NCI-H1417 (cell line): ENCODE measurements at regions not wholly inside any gene's neighbourhood (a gene's known extent, or its start where the extent isn't known, plus 50 kb on each side); places are given as distances from the start of the nearest gene placed in this dataset.

Source experiments
- DNase-seq, 3 experiments: peaks; one replicate each; lab custom pipeline; 2025; lab: John Stamatoyannopoulos, UW

- no peak for DNase-seq
These were observed 258.1 kb upstream of the NECTIN3 start for GRCh38 chr3:110813541-110813940.

GRCh38 chr3:110814170-110815007, 257.2 kb upstream of the NECTIN3 start:
- DNase-seq, result no peak

GRCh38 chr3:110815008-110815583, 256.5 kb upstream of the NECTIN3 start:
- DNase-seq, result no peak

- DNase-seq, result no peak
These were observed 255.6 kb upstream of the NECTIN3 start for GRCh38 chr3:110816008-110816407.

- no peak for DNase-seq
These were observed 250.0 kb upstream of the NECTIN3 start for GRCh38 chr3:110821586-110821985.

GRCh38 chr3:110822971-110823370, 248.6 kb upstream of the NECTIN3 start:
- no peak for DNase-seq

GRCh38 chr3:110846971-110847370, 224.6 kb upstream of the NECTIN3 start:
- DNase-seq, result no peak

- DNase-seq, result no peak
These were observed 222.6 kb upstream of the NECTIN3 start for GRCh38 chr3:110849064-110849463.

- DNase-seq, result no peak
These were observed 219.9 kb upstream of the NECTIN3 start for GRCh38 chr3:110851736-110852135.

GRCh38 chr3:110855207-110855606, 216.4 kb upstream of the NECTIN3 start:
- no peak for DNase-seq

GRCh38 chr3:110856916-110857315, 214.7 kb upstream of the NECTIN3 start:
- no peak for DNase-seq

- no peak for DNase-seq
These were observed 213.1 kb upstream of the NECTIN3 start for GRCh38 chr3:110858549-110858948.

GRCh38 chr3:110859336-110859735, 212.3 kb upstream of the NECTIN3 start:
- DNase-seq, result peak in 1 of 3 experiments; percentile 68

GRCh38 chr3:110859993-110860392, 211.6 kb upstream of the NECTIN3 start:
- no peak for DNase-seq

- DNase-seq, result no peak
These were observed 205.7 kb upstream of the NECTIN3 start for GRCh38 chr3:110865934-110866333.

- DNase-seq, result no peak
These were observed 203.5 kb upstream of the NECTIN3 start for GRCh38 chr3:110868106-110868505.

GRCh38 chr3:110869736-110870135, 201.9 kb upstream of the NECTIN3 start:
- DNase-seq, result peak in 1 of 3 experiments; percentile 16

- DNase-seq, result no peak
These were observed 199.7 kb upstream of the NECTIN3 start for GRCh38 chr3:110871869-110872268.

GRCh38 chr3:110878692-110879091, 192.9 kb upstream of the NECTIN3 start:
- no peak for DNase-seq

GRCh38 chr3:110881069-110881468, 190.5 kb upstream of the NECTIN3 start:
- peak in 1 of 3 experiments; percentile 5 for DNase-seq

- no peak for DNase-seq
These were observed 185.3 kb upstream of the NECTIN3 start for GRCh38 chr3:110886222-110886893.

GRCh38 chr3:110887176-110887575, 184.4 kb upstream of the NECTIN3 start:
- no peak for DNase-seq
